ENCODE measurements at regions not wholly inside any gene's neighbourhood (a gene's known extent, or its start where the extent isn't known, plus 50 kb on each side); places are given as distances from the start of the nearest gene placed in this dataset.

DNA sequence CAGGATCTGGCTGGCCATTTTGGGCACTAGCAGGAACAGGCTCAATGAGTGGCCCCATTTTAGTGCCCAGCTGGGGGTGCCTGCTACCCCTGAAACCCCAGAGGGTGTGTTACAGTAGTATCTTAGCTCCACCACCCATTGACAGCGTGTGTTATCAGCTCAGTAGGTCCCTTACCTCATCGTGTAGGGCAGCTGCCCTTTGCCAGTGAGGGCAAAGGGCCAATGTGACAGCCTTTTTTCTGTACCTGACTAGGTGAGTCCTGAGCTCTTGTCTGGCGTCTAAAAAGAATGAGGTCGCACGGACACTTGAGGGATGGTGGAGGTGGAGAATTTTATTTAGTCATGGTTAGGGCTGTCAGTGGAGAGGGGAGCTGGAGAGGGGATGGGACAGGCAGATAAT, 462.2 kb downstream of the PIK3C3 start:
- ChIA-PET CTCF (no interaction called here), POLR2A (no interaction called here)
- Histone ChIP-seq H3K27ac (ENCODE audit: low read depth, low read length) (no peak overlapping the region), H3K9me3 (ENCODE audit: control insufficient read depth, insufficient read depth, low read length) (peaks cover 9% of the 10 kb centered on the region; the same call in 1 of the 2 replicates), H3K4me3 (ENCODE audit: low read depth, low read length) (no peak overlapping the region), H3K27me3 (ENCODE audit: control insufficient read depth, insufficient read depth, low read length) (no peaks in the 10 kb centered on the region)
- TF ChIP-seq, protein P1, sequence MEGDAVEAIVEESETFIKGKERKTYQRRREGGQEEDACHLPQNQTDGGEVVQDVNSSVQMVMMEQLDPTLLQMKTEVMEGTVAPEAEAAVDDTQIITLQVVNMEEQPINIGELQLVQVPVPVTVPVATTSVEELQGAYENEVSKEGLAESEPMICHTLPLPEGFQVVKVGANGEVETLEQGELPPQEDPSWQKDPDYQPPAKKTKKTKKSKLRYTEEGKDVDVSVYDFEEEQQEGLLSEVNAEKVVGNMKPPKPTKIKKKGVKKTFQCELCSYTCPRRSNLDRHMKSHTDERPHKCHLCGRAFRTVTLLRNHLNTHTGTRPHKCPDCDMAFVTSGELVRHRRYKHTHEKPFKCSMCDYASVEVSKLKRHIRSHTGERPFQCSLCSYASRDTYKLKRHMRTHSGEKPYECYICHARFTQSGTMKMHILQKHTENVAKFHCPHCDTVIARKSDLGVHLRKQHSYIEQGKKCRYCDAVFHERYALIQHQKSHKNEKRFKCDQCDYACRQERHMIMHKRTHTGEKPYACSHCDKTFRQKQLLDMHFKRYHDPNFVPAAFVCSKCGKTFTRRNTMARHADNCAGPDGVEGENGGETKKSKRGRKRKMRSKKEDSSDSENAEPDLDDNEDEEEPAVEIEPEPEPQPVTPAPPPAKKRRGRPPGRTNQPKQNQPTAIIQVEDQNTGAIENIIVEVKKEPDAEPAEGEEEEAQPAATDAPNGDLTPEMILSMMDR (IDR thresholded peaks at IDR 0.05; ENCODE audit: low read depth, low read length): no peak
- no peak for DNase-seq (ENCODE audit: low read depth, low spot score)

DNA sequence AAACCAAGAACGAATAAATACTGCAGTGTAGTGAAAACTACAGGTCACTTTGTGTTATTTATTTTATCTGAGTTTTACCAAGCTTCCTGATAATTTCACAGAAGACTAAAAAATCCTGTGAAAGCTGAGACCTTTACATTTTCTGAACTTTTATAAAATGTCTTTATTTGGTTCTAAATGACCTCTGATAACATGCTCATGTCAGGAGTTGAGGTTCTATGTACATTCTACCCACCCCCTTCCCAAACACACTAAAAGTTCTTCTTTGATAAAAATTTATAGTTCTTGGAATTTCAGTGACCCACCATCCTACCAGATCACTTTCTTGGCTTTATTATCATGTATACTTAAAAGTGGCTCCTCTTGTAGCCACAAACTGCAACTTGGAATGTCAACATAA, 463.1 kb downstream of the PIK3C3 start:
- no peak overlapping the region for H3K4me3 ChIP-seq (ENCODE audit: low read depth, low read length)
- DNase-seq (ENCODE audit: low read depth, low spot score): no peak
- TF ChIP-seq, protein P1 (IDR thresholded peaks at IDR 0.05; ENCODE audit: low read depth, low read length): no peak
- H3K27me3 ChIP-seq (ENCODE audit: control insufficient read depth, insufficient read depth, low read length): no peaks in the 10 kb centered on the region
- peaks cover 12% of the 10 kb centered on the region; the same call in 1 of the 2 replicates for H3K9me3 ChIP-seq (ENCODE audit: control insufficient read depth, insufficient read depth, low read length)
- no peak overlapping the region for H3K27ac ChIP-seq (ENCODE audit: low read depth, low read length)
- CTCF ChIA-PET: interaction anchor here (0.9 kb wide), 1 partner anchor 304 kb away, joined by 4 read pairs; no protein-coding TSS in a partner anchor
- POLR2A ChIA-PET: no interaction called here

DNA sequence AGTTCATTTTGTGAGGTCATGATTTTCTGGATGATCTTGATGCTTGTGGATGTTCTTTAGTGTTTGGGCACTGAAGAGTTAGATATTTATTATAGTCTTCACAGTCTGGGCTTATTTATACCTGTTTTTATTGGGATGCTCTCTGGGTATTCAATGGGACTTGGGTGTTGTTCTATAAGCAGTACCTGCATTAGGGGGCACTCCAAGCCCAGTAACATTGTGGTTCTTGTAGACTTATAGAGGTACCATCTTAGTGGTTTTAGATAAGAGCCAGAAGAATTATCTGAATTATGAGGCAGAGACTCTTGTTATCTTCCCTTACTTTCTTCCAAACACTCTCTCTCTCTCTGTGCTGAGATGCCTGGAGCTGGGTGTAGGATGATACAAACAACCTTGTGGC, 470.0 kb downstream of the PIK3C3 start:
- POLR2A ChIA-PET: no interaction called here
- CTCF ChIA-PET: no interaction called here
- Histone ChIP-seq H3K9me3 (ENCODE audit: control insufficient read depth, insufficient read depth, low read length) (peaks cover 21% of the 10 kb centered on the region; the same call in 1 of the 2 replicates), H3K27me3 (ENCODE audit: control insufficient read depth, insufficient read depth, low read length) (no peaks in the 10 kb centered on the region), H3K4me3 (ENCODE audit: low read depth, low read length) (no peak overlapping the region), H3K27ac (ENCODE audit: low read depth, low read length) (no peak overlapping the region)
- no peak for DNase-seq (ENCODE audit: low read depth, low spot score)
- TF ChIP-seq, protein P1 (IDR thresholded peaks at IDR 0.05; ENCODE audit: low read depth, low read length): no peak

DNA sequence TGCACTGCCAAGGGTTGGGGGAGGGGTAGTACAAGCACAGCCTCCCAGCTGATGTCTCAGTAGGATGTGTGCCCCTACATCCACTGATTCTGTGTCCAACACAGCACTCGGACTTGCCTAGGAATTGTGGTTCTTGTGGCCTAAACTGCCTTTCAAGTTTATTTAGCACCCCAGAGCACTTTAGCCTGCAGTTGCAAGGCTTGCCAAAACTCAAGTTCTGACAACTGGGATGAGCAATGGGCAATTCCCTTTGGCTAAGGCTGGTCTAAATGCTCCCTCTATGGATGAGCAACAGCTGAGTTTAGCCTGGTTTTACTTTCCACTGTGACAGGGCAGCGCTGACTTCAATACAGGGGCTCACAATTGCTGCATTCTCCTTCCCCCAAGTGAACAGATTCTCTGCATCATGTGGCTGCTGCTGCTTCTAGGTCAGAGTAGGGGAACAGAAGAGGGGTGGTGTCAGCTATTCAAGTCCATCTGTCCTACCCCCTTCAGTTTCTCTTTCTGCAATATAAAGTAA, 471.5 kb downstream of the PIK3C3 start:
- ChIA-PET POLR2A (no interaction called here), CTCF (no interaction called here)
- Histone ChIP-seq H3K27ac (ENCODE audit: low read depth, low read length) (no peak overlapping the region), H3K27me3 (ENCODE audit: control insufficient read depth, insufficient read depth, low read length) (no peaks in the 10 kb centered on the region), H3K4me3 (ENCODE audit: low read depth, low read length) (no peak overlapping the region), H3K9me3 (ENCODE audit: control insufficient read depth, insufficient read depth, low read length) (peaks cover 21% of the 10 kb centered on the region; the same call in 1 of the 2 replicates)
- TF ChIP-seq, protein P1 (IDR thresholded peaks at IDR 0.05; ENCODE audit: low read depth, low read length): no peak
- DNase-seq (ENCODE audit: low read depth, low spot score): no peak

DNA sequence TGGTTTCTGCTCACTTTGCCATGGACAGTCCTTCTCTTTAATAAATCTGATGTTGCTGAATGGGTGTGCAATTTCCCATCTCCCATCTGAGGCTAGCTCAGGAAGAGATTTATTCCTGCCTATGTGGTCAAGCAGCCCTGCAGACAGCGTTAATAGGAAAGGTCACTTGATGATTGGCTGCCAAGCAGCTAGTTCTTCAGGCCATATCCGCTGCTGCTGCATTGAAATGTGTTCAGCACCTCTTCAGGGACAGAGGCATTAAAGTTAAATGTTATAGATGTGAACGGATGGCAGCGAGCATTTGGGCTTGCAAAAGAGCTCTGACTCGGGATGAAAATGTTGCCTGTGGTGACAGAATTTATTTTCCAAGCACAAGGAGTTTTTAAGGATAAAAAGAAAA, 474.2 kb downstream of the PIK3C3 start:
- DNase-seq (ENCODE audit: low read depth, low spot score): no peak
- TF ChIP-seq, protein P1 (IDR thresholded peaks at IDR 0.05; ENCODE audit: low read depth, low read length): no peak
- CTCF ChIA-PET: no interaction called here
- H3K9me3 ChIP-seq (ENCODE audit: control insufficient read depth, insufficient read depth, low read length): peaks cover 18% of the 10 kb centered on the region; the same call in 1 of the 2 replicates
- no peaks in the 10 kb centered on the region for H3K27me3 ChIP-seq (ENCODE audit: control insufficient read depth, insufficient read depth, low read length)
- no peak overlapping the region for H3K27ac ChIP-seq (ENCODE audit: low read depth, low read length)
- H3K4me3 ChIP-seq (ENCODE audit: low read depth, low read length): no peak overlapping the region
- POLR2A ChIA-PET: no interaction called here
